Stimulated activated CD8-positive, alpha-beta memory T cell treated with anti-CD3 and anti-CD28 coated beads, Interleukin-15, amount 100 ng/mL, for 4 hours (primary cell): ENCODE measurements at regions not wholly inside any gene's neighbourhood (a gene's known extent, or its start where the extent isn't known, plus 50 kb on each side); places are given as distances from the start of the nearest gene placed in this dataset.

ENCODE experiments used
- DNase-seq, 2 donors: peaks; one replicate each; pipeline ENCODE4 v3.0.0-alpha.2; 2020; ENCODE audit warnings: low read depth in 2 of 2

- no peak for DNase-seq
Observed at GRCh38 chr3:43950775-43951174, 260.0 kb downstream of the ABHD5 start.

- DNase-seq = no peak
Observed at GRCh38 chr3:43951813-43952212, 261.1 kb downstream of the ABHD5 start.

- no peak for DNase-seq
Observed at GRCh38 chr3:43953380-43953779, 262.6 kb downstream of the ABHD5 start.

- no peak for DNase-seq
Observed at GRCh38 chr3:43953814-43954692, 263.3 kb downstream of the ABHD5 start.

- no peak for DNase-seq
Observed at GRCh38 chr3:43956945-43957344, 266.2 kb downstream of the ABHD5 start.

GRCh38 chr3:43957553-43957952, 266.8 kb downstream of the ABHD5 start:
- no peak for DNase-seq

- no peak for DNase-seq
Observed at GRCh38 chr3:43958005-43958770, 267.4 kb downstream of the ABHD5 start.

GRCh38 chr3:43958973-43959372, 268.2 kb downstream of the ABHD5 start:
- DNase-seq = no peak

GRCh38 chr3:43959498-43960447, 269.0 kb downstream of the ABHD5 start:
- no peak for DNase-seq

- no peak for DNase-seq
Observed at GRCh38 chr3:43960448-43960840, 269.7 kb downstream of the ABHD5 start.

- no peak for DNase-seq
Observed at GRCh38 chr3:43962043-43962442, 271.3 kb downstream of the ABHD5 start.

- no peak for DNase-seq
Observed at GRCh38 chr3:43963208-43963607, 272.5 kb downstream of the ABHD5 start.

- DNase-seq = no peak
Observed at GRCh38 chr3:43964640-43965039, 273.9 kb downstream of the ABHD5 start.

- no peak for DNase-seq
Observed at GRCh38 chr3:43965656-43966055, 274.9 kb downstream of the ABHD5 start.

GRCh38 chr3:43966126-43966525, 275.4 kb downstream of the ABHD5 start:
- no peak for DNase-seq

- no peak for DNase-seq
Observed at GRCh38 chr3:43966530-43966929, 275.2 kb upstream of the TOPAZ1 start.

GRCh38 chr3:43968465-43968864, 273.2 kb upstream of the TOPAZ1 start:
- no peak for DNase-seq

GRCh38 chr3:43969944-43970343, 271.7 kb upstream of the TOPAZ1 start:
- no peak for DNase-seq

GRCh38 chr3:43970351-43970750, 271.3 kb upstream of the TOPAZ1 start:
- DNase-seq = no peak

- DNase-seq = no peak
Observed at GRCh38 chr3:43970920-43971319, 270.8 kb upstream of the TOPAZ1 start.

GRCh38 chr3:43971486-43971885, 270.2 kb upstream of the TOPAZ1 start:
- DNase-seq = no peak

- no peak for DNase-seq
Observed at GRCh38 chr3:43978708-43979107, 263.0 kb upstream of the TOPAZ1 start.
